ENCODE measurements at regions not wholly inside any gene's neighbourhood (a gene's known extent, or its start where the extent isn't known, plus 50 kb on each side); places are given as distances from the start of the nearest gene placed in this dataset.

- WGBS = 85% methylated on average over 2 of the region's 2 CpGs
- no peak overlapping the region for H3K27ac ChIP-seq (ENCODE audit: low read depth, low read length)
- no peaks in the 10 kb centered on the region for H3K27me3 ChIP-seq (ENCODE audit: insufficient read depth, low read length)
- no peaks in the 10 kb centered on the region for H3K36me3 ChIP-seq (ENCODE audit: insufficient read depth, low read length)
- H3K4me3 ChIP-seq (ENCODE audit: low read length) = no peak overlapping the region
- peaks cover 6% of the 10 kb centered on the region for H3K4me1 ChIP-seq (ENCODE audit: insufficient read depth, low read length)
- H3K9ac ChIP-seq (ENCODE audit: low read depth, low read length) = no peak overlapping the region
- H3K9me3 ChIP-seq (ENCODE audit: insufficient read depth, low read depth, low read length) = no peaks in the 10 kb centered on the region
Observed at GRCh38 chr1:168966217-168966616, 140.3 kb upstream of the ATP1B1 start.

- no peaks in the 10 kb centered on the region for H3K9me3 ChIP-seq (ENCODE audit: insufficient read depth, low read depth, low read length)
- H3K27me3 ChIP-seq (ENCODE audit: insufficient read depth, low read length) = no peaks in the 10 kb centered on the region
- WGBS = 89% methylated on average over 1 of the region's 2 CpGs
- H3K4me1 ChIP-seq (ENCODE audit: insufficient read depth, low read length) = peaks cover 8% of the 10 kb centered on the region
- no peak overlapping the region for H3K27ac ChIP-seq (ENCODE audit: low read depth, low read length)
- no peaks in the 10 kb centered on the region for H3K36me3 ChIP-seq (ENCODE audit: insufficient read depth, low read length)
- no peak overlapping the region for H3K4me3 ChIP-seq (ENCODE audit: low read length)
- no peak overlapping the region for H3K9ac ChIP-seq (ENCODE audit: low read depth, low read length)
Observed at GRCh38 chr1:168966636-168967035, 139.9 kb upstream of the ATP1B1 start.

GRCh38 chr1:168970926-168971659 is 135.4 kb upstream of the ATP1B1 start:
- 90% methylated on average over 7 of the region's 7 CpGs for WGBS
- no peak overlapping the region for H3K27ac ChIP-seq (ENCODE audit: low read depth, low read length)

GRCh38 chr1:168972225-168972624 is 134.3 kb upstream of the ATP1B1 start:
- Histone ChIP-seq H3K9me3 (ENCODE audit: insufficient read depth, low read depth, low read length) (no peaks in the 10 kb centered on the region), H3K4me3 (ENCODE audit: low read length) (no peak overlapping the region), H3K36me3 (ENCODE audit: insufficient read depth, low read length) (no peaks in the 10 kb centered on the region), H3K27ac (ENCODE audit: low read depth, low read length) (no peak overlapping the region), H3K9ac (ENCODE audit: low read depth, low read length) (no peak overlapping the region), H3K4me1 (ENCODE audit: insufficient read depth, low read length) (peaks cover 8% of the 10 kb centered on the region), H3K27me3 (ENCODE audit: insufficient read depth, low read length) (no peaks in the 10 kb centered on the region)
- 94% methylated on average over 4 of the region's 4 CpGs for WGBS

More at GRCh38 chr1:168970926-168971659, 135.4 kb upstream of the ATP1B1 start:
- H3K9me3 ChIP-seq (ENCODE audit: insufficient read depth, low read depth, low read length) = no peaks in the 10 kb centered on the region
- H3K4me3 ChIP-seq (ENCODE audit: low read length) = no peak overlapping the region
- H3K36me3 ChIP-seq (ENCODE audit: insufficient read depth, low read length) = no peaks in the 10 kb centered on the region
- no peak overlapping the region for H3K9ac ChIP-seq (ENCODE audit: low read depth, low read length)
- H3K27me3 ChIP-seq (ENCODE audit: insufficient read depth, low read length) = no peaks in the 10 kb centered on the region
- H3K4me1 ChIP-seq (ENCODE audit: insufficient read depth, low read length) = peaks cover 8% of the 10 kb centered on the region

GRCh38 chr1:168972887-168973286 is 133.6 kb upstream of the ATP1B1 start:
- H3K27ac ChIP-seq (ENCODE audit: low read depth, low read length) = no peak overlapping the region
- H3K9me3 ChIP-seq (ENCODE audit: insufficient read depth, low read depth, low read length) = no peaks in the 10 kb centered on the region
- H3K36me3 ChIP-seq (ENCODE audit: insufficient read depth, low read length) = no peaks in the 10 kb centered on the region
- no peaks in the 10 kb centered on the region for H3K27me3 ChIP-seq (ENCODE audit: insufficient read depth, low read length)
- WGBS = 84% methylated on average over 2 of the region's 2 CpGs
- H3K4me1 ChIP-seq (ENCODE audit: insufficient read depth, low read length) = peaks cover 8% of the 10 kb centered on the region
- no peak overlapping the region for H3K4me3 ChIP-seq (ENCODE audit: low read length)
- no peak overlapping the region for H3K9ac ChIP-seq (ENCODE audit: low read depth, low read length)

- Histone ChIP-seq H3K4me3 (ENCODE audit: low read length) (no peak overlapping the region), H3K9ac (ENCODE audit: low read depth, low read length) (no peak overlapping the region), H3K9me3 (ENCODE audit: insufficient read depth, low read depth, low read length) (no peaks in the 10 kb centered on the region), H3K4me1 (ENCODE audit: insufficient read depth, low read length) (peaks cover 8% of the 10 kb centered on the region), H3K27me3 (ENCODE audit: insufficient read depth, low read length) (no peaks in the 10 kb centered on the region), H3K36me3 (ENCODE audit: insufficient read depth, low read length) (no peaks in the 10 kb centered on the region), H3K27ac (ENCODE audit: low read depth, low read length) (no peak overlapping the region)
- WGBS = 93% methylated on average over 4 of the region's 5 CpGs
Observed at GRCh38 chr1:168974117-168974516, 132.4 kb upstream of the ATP1B1 start.

- Histone ChIP-seq H3K36me3 (ENCODE audit: insufficient read depth, low read length) (no peaks in the 10 kb centered on the region), H3K4me1 (ENCODE audit: insufficient read depth, low read length) (peaks cover 8% of the 10 kb centered on the region), H3K4me3 (ENCODE audit: low read length) (no peak overlapping the region), H3K27me3 (ENCODE audit: insufficient read depth, low read length) (no peaks in the 10 kb centered on the region), H3K9ac (ENCODE audit: low read depth, low read length) (no peak overlapping the region), H3K27ac (ENCODE audit: low read depth, low read length) (no peak overlapping the region), H3K9me3 (ENCODE audit: insufficient read depth, low read depth, low read length) (no peaks in the 10 kb centered on the region)
Observed at GRCh38 chr1:168974611-168975010, 131.9 kb upstream of the ATP1B1 start.

GRCh38 chr1:168976267-168976666 is 130.2 kb upstream of the ATP1B1 start:
- WGBS = no CpG with 5 or more reads among the region's 1 CpG
- Histone ChIP-seq H3K36me3 (ENCODE audit: insufficient read depth, low read length) (no peaks in the 10 kb centered on the region), H3K4me3 (ENCODE audit: low read length) (no peak overlapping the region), H3K27ac (ENCODE audit: low read depth, low read length) (no peak overlapping the region), H3K9ac (ENCODE audit: low read depth, low read length) (no peak overlapping the region), H3K27me3 (ENCODE audit: insufficient read depth, low read length) (no peaks in the 10 kb centered on the region), H3K9me3 (ENCODE audit: insufficient read depth, low read depth, low read length) (no peaks in the 10 kb centered on the region), H3K4me1 (ENCODE audit: insufficient read depth, low read length) (peaks cover 1% of the 10 kb centered on the region)

GRCh38 chr1:168977618-168978017 is 128.9 kb upstream of the ATP1B1 start:
- Histone ChIP-seq H3K36me3 (ENCODE audit: insufficient read depth, low read length) (no peaks in the 10 kb centered on the region), H3K27ac (ENCODE audit: low read depth, low read length) (no peak overlapping the region), H3K4me3 (ENCODE audit: low read length) (no peak overlapping the region), H3K9ac (ENCODE audit: low read depth, low read length) (no peak overlapping the region), H3K9me3 (ENCODE audit: insufficient read depth, low read depth, low read length) (no peaks in the 10 kb centered on the region), H3K4me1 (ENCODE audit: insufficient read depth, low read length) (no peaks in the 10 kb centered on the region), H3K27me3 (ENCODE audit: insufficient read depth, low read length) (no peaks in the 10 kb centered on the region)
- WGBS = 77% methylated on average over 5 of the region's 5 CpGs

- no peaks in the 10 kb centered on the region for H3K36me3 ChIP-seq (ENCODE audit: insufficient read depth, low read length)
- H3K27ac ChIP-seq (ENCODE audit: low read depth, low read length) = no peak overlapping the region
- WGBS = 95% methylated on average over 4 of the region's 4 CpGs
- H3K27me3 ChIP-seq (ENCODE audit: insufficient read depth, low read length) = no peaks in the 10 kb centered on the region
- H3K9ac ChIP-seq (ENCODE audit: low read depth, low read length) = no peak overlapping the region
- H3K4me1 ChIP-seq (ENCODE audit: insufficient read depth, low read length) = no peaks in the 10 kb centered on the region
- H3K4me3 ChIP-seq (ENCODE audit: low read length) = no peak overlapping the region
- H3K9me3 ChIP-seq (ENCODE audit: insufficient read depth, low read depth, low read length) = no peaks in the 10 kb centered on the region
Observed at GRCh38 chr1:168979276-168979675, 127.2 kb upstream of the ATP1B1 start.

GRCh38 chr1:168980180-168980579 is 126.3 kb upstream of the ATP1B1 start:
- H3K9ac ChIP-seq (ENCODE audit: low read depth, low read length) = no peak overlapping the region
- H3K4me1 ChIP-seq (ENCODE audit: insufficient read depth, low read length) = no peaks in the 10 kb centered on the region
- H3K27ac ChIP-seq (ENCODE audit: low read depth, low read length) = no peak overlapping the region
- H3K36me3 ChIP-seq (ENCODE audit: insufficient read depth, low read length) = no peaks in the 10 kb centered on the region
- no peaks in the 10 kb centered on the region for H3K27me3 ChIP-seq (ENCODE audit: insufficient read depth, low read length)
- no peaks in the 10 kb centered on the region for H3K9me3 ChIP-seq (ENCODE audit: insufficient read depth, low read depth, low read length)
- no peak overlapping the region for H3K4me3 ChIP-seq (ENCODE audit: low read length)

- Histone ChIP-seq H3K27me3 (ENCODE audit: insufficient read depth, low read length) (no peaks in the 10 kb centered on the region), H3K27ac (ENCODE audit: low read depth, low read length) (no peak overlapping the region), H3K36me3 (ENCODE audit: insufficient read depth, low read length) (no peaks in the 10 kb centered on the region), H3K4me1 (ENCODE audit: insufficient read depth, low read length) (no peaks in the 10 kb centered on the region), H3K9ac (ENCODE audit: low read depth, low read length) (no peak overlapping the region), H3K4me3 (ENCODE audit: low read length) (no peak overlapping the region), H3K9me3 (ENCODE audit: insufficient read depth, low read depth, low read length) (no peaks in the 10 kb centered on the region)
Observed at GRCh38 chr1:168980656-168981055, 125.8 kb upstream of the ATP1B1 start.

Data from HUES64 (cell line).